Astrocyte (in vitro differentiated cells and primary cell): ENCODE measurements at regions not wholly inside any gene's neighbourhood (a gene's known extent, or its start where the extent isn't known, plus 50 kb on each side); places are given as distances from the start of the nearest gene placed in this dataset.

Experiments used
- DNase-seq: peaks from one replicate; pipeline ENCODE4 v3.0.0-alpha.2; 2010; ENCODE audit warnings: low read depth
- FAIRE-seq: peaks from 2 replicates; lab custom pipeline; 2011; peaks lifted over from hg19 to GRCh38; lab: Jason Lieb, UNC
- H2AFZ ChIP-seq: 2 replicates; pipeline ENCODE4 v1.6.0; 2012; ENCODE audit warnings: low read depth, low read length, inconsistent platforms
- H3K27ac ChIP-seq: 2 replicates; pipeline ENCODE4 v1.5.1; 2011; ENCODE audit warnings: low read depth, low read length, inconsistent platforms
- H3K27me3 ChIP-seq: 2 replicates; pipeline ENCODE4 v1.6.0; 2011; ENCODE audit warnings: low read length, inconsistent platforms; ENCODE audit not compliant: insufficient read depth
- H3K36me3 ChIP-seq: 2 replicates; pipeline ENCODE4 v1.5.1; 2011; ENCODE audit warnings: low read length, inconsistent platforms; ENCODE audit not compliant: insufficient read depth
- H3K4me1 ChIP-seq: 2 replicates; pipeline ENCODE4 v1.5.1; 2011; ENCODE audit warnings: low read length, inconsistent platforms; ENCODE audit not compliant: insufficient read depth
- H3K4me2 ChIP-seq: 2 replicates; pipeline ENCODE4 v1.6.0; 2012; ENCODE audit warnings: low read length, inconsistent platforms
- H3K4me3 ChIP-seq: 2 replicates; pipeline ENCODE4 v1.5.1; 2011; ENCODE audit warnings: low read depth, mild to moderate bottlenecking, low read length, inconsistent platforms; ENCODE audit not compliant: insufficient read depth
- H3K79me2 ChIP-seq: 2 replicates; pipeline ENCODE4 v1.6.0; 2012; ENCODE audit warnings: mild to moderate bottlenecking, low read length, inconsistent platforms; ENCODE audit not compliant: insufficient read depth
- H3K9ac ChIP-seq: 2 replicates; pipeline ENCODE4 v1.6.0; 2012; ENCODE audit warnings: mild to moderate bottlenecking, low read length, inconsistent platforms
- H3K9me3 ChIP-seq: 2 replicates; pipeline ENCODE4 v1.5.1; 2012; ENCODE audit warnings: low read depth, mild to moderate bottlenecking, low read length, inconsistent platforms; ENCODE audit not compliant: insufficient read depth
- H4K20me1 ChIP-seq: 2 replicates; pipeline ENCODE4 v1.6.0; 2012; ENCODE audit warnings: low read length, inconsistent platforms; ENCODE audit not compliant: insufficient read depth
- H3K27ac Mint-ChIP-seq: one replicate; pipeline ENCODE4 v1.8.0; 2021; ENCODE audit warnings: mild to moderate bottlenecking, mixed read lengths; ENCODE audit not compliant: unreplicated experiment
- H3K27me3 Mint-ChIP-seq: one replicate; pipeline ENCODE4 v1.8.0; 2021; ENCODE audit warnings: low read depth, mixed read lengths; ENCODE audit not compliant: unreplicated experiment
- H3K36me3 Mint-ChIP-seq: one replicate; pipeline ENCODE4 v1.8.0; 2021; ENCODE audit warnings: low read depth, mixed read lengths; ENCODE audit not compliant: unreplicated experiment
- H3K4me1 Mint-ChIP-seq: one replicate; pipeline ENCODE4 v1.8.0; 2021; ENCODE audit warnings: low read depth, mixed read lengths; ENCODE audit not compliant: unreplicated experiment
- H3K4me3 Mint-ChIP-seq: one replicate; pipeline ENCODE4 v1.8.0; 2021; ENCODE audit warnings: mild to moderate bottlenecking, moderate library complexity, mixed read lengths; ENCODE audit not compliant: unreplicated experiment
- H3K9me3 Mint-ChIP-seq: one replicate; pipeline ENCODE4 v1.8.0; 2021; ENCODE audit warnings: mild to moderate bottlenecking, mixed read lengths; ENCODE audit not compliant: unreplicated experiment
- EZH2 ChIP-seq: IDR thresholded peaks from 2 replicates; pipeline ENCODE4 v1.6.1; 2012; ENCODE audit warnings: mild to moderate bottlenecking, low read length, inconsistent platforms; ENCODE audit not compliant: insufficient read depth
- TF ChIP-seq, protein P1 (sequence below): IDR thresholded peaks from 2 replicates; pipeline ENCODE4 v1.5.1; 2011; ENCODE audit warnings: low read depth, mild to moderate bottlenecking, inconsistent platforms, low read length, moderate library complexity; ENCODE audit not compliant: insufficient read depth

DNA sequence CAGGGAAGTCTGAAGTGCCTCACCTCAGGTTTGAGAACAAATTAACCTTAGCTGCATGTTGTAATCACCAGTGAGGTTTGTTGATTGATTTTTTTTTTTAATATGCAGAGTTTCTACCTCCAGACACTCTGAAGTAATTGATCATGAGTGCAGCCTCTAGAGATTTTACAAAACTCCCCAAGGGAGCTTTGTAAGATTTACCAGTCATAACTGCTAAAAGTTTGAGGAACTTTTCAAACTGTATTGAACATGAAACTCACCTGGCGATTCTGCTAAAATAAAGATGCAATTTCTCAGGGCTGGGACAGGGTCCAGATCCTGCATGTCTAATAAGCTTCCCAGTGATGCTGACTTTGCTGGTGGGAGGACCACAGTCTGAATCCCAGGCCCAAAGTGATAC, 339.6 kb upstream of the DCC start:
- Mint-ChIP-seq H3K27me3 (no peaks in the 10 kb centered on the region), H3K4me3 (no peak overlapping the region), H3K27ac (no peak overlapping the region), H3K4me1 (peaks cover 6% of the 10 kb centered on the region), H3K9me3 (no peaks in the 10 kb centered on the region), H3K36me3 (peaks cover 1% of the 10 kb centered on the region)
- DNase-seq (no peak), FAIRE-seq (no peak)
- Histone ChIP-seq H3K27me3 (no peaks in the 10 kb centered on the region), H3K9me3 (no peaks in the 10 kb centered on the region), H3K27ac (no peak overlapping the region), H3K79me2 (no peaks in the 10 kb centered on the region), H2AFZ (no peak overlapping the region), H4K20me1 (no peaks in the 10 kb centered on the region), H3K4me1 (no peaks in the 10 kb centered on the region), H3K36me3 (no peaks in the 10 kb centered on the region), H3K4me3 (no peak overlapping the region), H3K4me2 (no peak overlapping the region), H3K9ac (no peak overlapping the region)
- TF ChIP-seq EZH2 = no peak
- TF ChIP-seq, protein P1, sequence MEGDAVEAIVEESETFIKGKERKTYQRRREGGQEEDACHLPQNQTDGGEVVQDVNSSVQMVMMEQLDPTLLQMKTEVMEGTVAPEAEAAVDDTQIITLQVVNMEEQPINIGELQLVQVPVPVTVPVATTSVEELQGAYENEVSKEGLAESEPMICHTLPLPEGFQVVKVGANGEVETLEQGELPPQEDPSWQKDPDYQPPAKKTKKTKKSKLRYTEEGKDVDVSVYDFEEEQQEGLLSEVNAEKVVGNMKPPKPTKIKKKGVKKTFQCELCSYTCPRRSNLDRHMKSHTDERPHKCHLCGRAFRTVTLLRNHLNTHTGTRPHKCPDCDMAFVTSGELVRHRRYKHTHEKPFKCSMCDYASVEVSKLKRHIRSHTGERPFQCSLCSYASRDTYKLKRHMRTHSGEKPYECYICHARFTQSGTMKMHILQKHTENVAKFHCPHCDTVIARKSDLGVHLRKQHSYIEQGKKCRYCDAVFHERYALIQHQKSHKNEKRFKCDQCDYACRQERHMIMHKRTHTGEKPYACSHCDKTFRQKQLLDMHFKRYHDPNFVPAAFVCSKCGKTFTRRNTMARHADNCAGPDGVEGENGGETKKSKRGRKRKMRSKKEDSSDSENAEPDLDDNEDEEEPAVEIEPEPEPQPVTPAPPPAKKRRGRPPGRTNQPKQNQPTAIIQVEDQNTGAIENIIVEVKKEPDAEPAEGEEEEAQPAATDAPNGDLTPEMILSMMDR = no peak

DNA sequence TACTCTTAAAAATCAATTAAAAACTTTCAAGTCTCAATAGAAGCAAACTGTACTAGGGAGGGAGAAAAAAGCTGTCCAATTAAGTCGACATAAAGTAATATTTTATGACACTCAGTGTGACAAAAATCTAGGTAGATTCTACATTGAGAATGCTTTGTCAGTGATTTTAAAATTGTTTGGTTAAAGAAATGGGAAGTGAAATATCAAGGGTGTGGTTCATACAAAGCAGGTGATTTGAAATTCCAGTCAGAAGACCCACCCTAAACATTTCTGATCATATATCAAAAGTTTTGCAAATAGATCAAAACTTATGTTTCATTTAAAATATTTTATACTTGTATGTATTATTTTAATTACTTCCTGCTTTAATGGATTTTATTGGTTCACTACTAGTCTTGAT, 338.9 kb upstream of the DCC start:
- Histone ChIP-seq H3K4me3 (no peak overlapping the region), H3K9me3 (no peaks in the 10 kb centered on the region), H2AFZ (no peak overlapping the region), H3K79me2 (no peaks in the 10 kb centered on the region), H3K27me3 (no peaks in the 10 kb centered on the region), H3K27ac (no peak overlapping the region), H3K4me2 (no peak overlapping the region), H3K36me3 (no peaks in the 10 kb centered on the region), H3K4me1 (no peaks in the 10 kb centered on the region), H3K9ac (no peak overlapping the region), H4K20me1 (no peaks in the 10 kb centered on the region)
- H3K27ac Mint-ChIP-seq = no peak overlapping the region
- no peaks in the 10 kb centered on the region for H3K27me3 Mint-ChIP-seq
- no peaks in the 10 kb centered on the region for H3K9me3 Mint-ChIP-seq
- H3K4me1 Mint-ChIP-seq = peaks cover 6% of the 10 kb centered on the region
- FAIRE-seq (no peak), DNase-seq (no peak)
- no peak overlapping the region for H3K4me3 Mint-ChIP-seq
- H3K36me3 Mint-ChIP-seq = peaks cover 1% of the 10 kb centered on the region
- TF ChIP-seq, protein P1 = no peak
- TF ChIP-seq EZH2 = no peak

DNA sequence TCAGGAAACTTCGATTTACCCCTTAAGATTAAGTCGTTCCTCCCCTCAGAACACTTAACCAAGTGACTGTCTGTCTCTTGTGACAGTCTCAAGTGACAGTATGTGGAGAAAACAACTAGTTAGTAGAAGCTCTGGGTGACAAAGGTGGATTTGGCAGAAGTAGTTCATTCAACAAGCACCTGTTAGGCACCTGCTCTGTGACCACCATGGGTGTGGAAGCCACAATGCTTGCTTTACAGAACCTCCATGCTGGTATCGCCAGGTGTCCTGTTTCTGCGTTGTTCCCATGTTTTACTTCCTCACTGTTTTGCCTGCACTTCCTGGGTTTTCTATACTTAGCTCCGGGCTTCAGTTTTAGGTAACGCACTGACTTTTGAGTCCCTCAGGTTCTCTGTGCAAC, 337.4 kb upstream of the DCC start:
- no peak for DNase-seq
- no peak overlapping the region for H3K4me3 Mint-ChIP-seq
- H3K4me1 Mint-ChIP-seq = peaks cover 6% of the 10 kb centered on the region
- H3K9me3 Mint-ChIP-seq = no peaks in the 10 kb centered on the region
- H3K27me3 ChIP-seq = no peaks in the 10 kb centered on the region
- no peak overlapping the region for H3K9ac ChIP-seq
- FAIRE-seq = no peak
- no peak overlapping the region for H3K4me2 ChIP-seq
- no peaks in the 10 kb centered on the region for H3K4me1 ChIP-seq
- no peak overlapping the region for H3K27ac Mint-ChIP-seq
- no peaks in the 10 kb centered on the region for H3K79me2 ChIP-seq
- no peak overlapping the region for H3K27ac ChIP-seq
- H4K20me1 ChIP-seq = no peaks in the 10 kb centered on the region
- H3K4me3 ChIP-seq = no peak overlapping the region
- H2AFZ ChIP-seq = no peak overlapping the region
- no peaks in the 10 kb centered on the region for H3K27me3 Mint-ChIP-seq
- peaks cover 1% of the 10 kb centered on the region for H3K36me3 Mint-ChIP-seq
- no peaks in the 10 kb centered on the region for H3K9me3 ChIP-seq
- TF ChIP-seq, protein P1 = no peak
- no peak for TF ChIP-seq EZH2
- H3K36me3 ChIP-seq = no peaks in the 10 kb centered on the region
